Aorta (tissue), 5 donors: ENCODE measurements at regions not wholly inside any gene's neighbourhood (a gene's known extent, or its start where the extent isn't known, plus 50 kb on each side); places are given as distances from the start of the nearest gene placed in this dataset.
A peak's percentile ranks its signal among the peaks of the same experiment; 100 is the strongest.

ENCODE experiments used
- ATAC-seq: fragments of 200-7000 bp; cut with Tn5 transposase; one replicate; pipeline ENCODE4 v1.9.1; 2022; ENCODE audit warnings: moderate library complexity; ENCODE audit not compliant: low FRiP score
- DNase-seq, 2 donors: peaks; one replicate each; pipeline ENCODE4 v3.0.0-alpha.2; 2020
- H3K27ac ChIP-seq, 2 donors: one replicate each; pipeline ENCODE4 v1.5.1; 2013; ENCODE audit warnings: low read length in 2 of 2, mild to moderate bottlenecking in 2 of 2, moderate library complexity in 2 of 2, control low read depth in 1 of 2, inconsistent platforms in 1 of 2, low read depth in 1 of 2
- H3K27me3 ChIP-seq, 2 donors: one replicate each; pipeline ENCODE4 v1.6.1; 2013; ENCODE audit warnings: control low read depth in 1 of 2, low read length in 1 of 2, mild to moderate bottlenecking in 1 of 2, moderate library complexity in 1 of 2; ENCODE audit not compliant: insufficient read depth in 2 of 2, control insufficient read depth in 1 of 2
- H3K36me3 ChIP-seq, 2 donors: one replicate each; pipeline ENCODE4 v1.6.1; 2013; ENCODE audit warnings: control low read depth in 1 of 2, low read length in 1 of 2, mild to moderate bottlenecking in 1 of 2; ENCODE audit not compliant: insufficient read depth in 2 of 2, control insufficient read depth in 1 of 2
- H3K4me1 ChIP-seq, 2 donors: one replicate each; pipeline ENCODE4 v1.6.1; 2013; ENCODE audit warnings: low read length in 2 of 2, control low read depth in 1 of 2, mild to moderate bottlenecking in 1 of 2, moderate library complexity in 1 of 2; ENCODE audit not compliant: insufficient read depth in 2 of 2, control insufficient read depth in 1 of 2
- H3K4me3 ChIP-seq, 2 donors: one replicate each; pipeline ENCODE4 v1.5.1; 2013; ENCODE audit warnings: low read length in 2 of 2, control low read depth in 1 of 2, mild to moderate bottlenecking in 1 of 2
- H3K9me3 ChIP-seq: one replicate; pipeline ENCODE4 v1.6.1; 2013; ENCODE audit warnings: mild to moderate bottlenecking, low read length; ENCODE audit not compliant: control insufficient read depth
- WGBS, 2 donors: extraction: QIAGEN DNeasy Blood & Tissue Kit; methylation state at CpG; one replicate each; pipeline ENCODE4 v1.1.7; 2013; 5-methylcytosine and 5-hydroxymethylcytosine counted together
- intact Hi-C, 2 donors: fragments of 100-400 bp; cut with DNase I; formaldehyde crosslinking; loops; one replicate each; pipeline versions ENCODE4 v1.14.2 to v1.15.0; 2022
- donor health status: healthy with polysubstance abuse.
- donor health status: Bipolar disorder and iron deficiency.
- donor health status: DM: no; HTN: no; CAD: no.
- donor health status: DM: no; HTN: no; CAD: no.
- donor health status: DM: yes; HTN: yes; CAD: no.

DNA sequence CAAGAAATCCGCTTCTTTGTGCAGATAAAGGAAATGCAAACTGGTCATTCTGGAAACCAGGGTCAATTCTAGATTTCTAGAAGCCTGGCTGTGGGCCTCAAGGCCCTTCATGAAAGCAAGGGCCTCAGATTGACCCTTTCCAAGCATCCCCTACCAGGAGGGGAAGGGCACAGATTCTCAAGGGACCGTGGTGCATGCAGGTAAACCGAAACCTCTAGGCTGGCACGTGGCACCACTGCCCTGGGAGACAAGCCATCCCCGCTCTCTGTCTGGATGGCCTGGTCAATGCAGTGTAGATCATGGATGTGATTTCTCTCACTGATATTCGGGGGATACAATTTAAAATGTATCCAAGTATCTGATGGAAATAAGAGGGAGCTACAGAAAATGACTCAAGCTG is 69.4 kb downstream of the TOMM20 start:
- no peak overlapping the region for H3K4me3 ChIP-seq
- no peaks in the 10 kb centered on the region for H3K27me3 ChIP-seq
- H3K4me1 ChIP-seq = no peaks in the 10 kb centered on the region
- no peak for DNase-seq
- no peaks in the 10 kb centered on the region for H3K36me3 ChIP-seq
- intact Hi-C loops = loop anchor here in 1 of 2 donors (5.0 kb wide), 1 partner anchor 47 kb away; no protein-coding TSS in a partner anchor
- 73 to 74% methylated on average over 6 of the region's 6 CpGs for WGBS, 2 donors
- ATAC-seq = no peak
- H3K9me3 ChIP-seq = no peaks in the 10 kb centered on the region
- H3K27ac ChIP-seq = no peak overlapping the region

DNA sequence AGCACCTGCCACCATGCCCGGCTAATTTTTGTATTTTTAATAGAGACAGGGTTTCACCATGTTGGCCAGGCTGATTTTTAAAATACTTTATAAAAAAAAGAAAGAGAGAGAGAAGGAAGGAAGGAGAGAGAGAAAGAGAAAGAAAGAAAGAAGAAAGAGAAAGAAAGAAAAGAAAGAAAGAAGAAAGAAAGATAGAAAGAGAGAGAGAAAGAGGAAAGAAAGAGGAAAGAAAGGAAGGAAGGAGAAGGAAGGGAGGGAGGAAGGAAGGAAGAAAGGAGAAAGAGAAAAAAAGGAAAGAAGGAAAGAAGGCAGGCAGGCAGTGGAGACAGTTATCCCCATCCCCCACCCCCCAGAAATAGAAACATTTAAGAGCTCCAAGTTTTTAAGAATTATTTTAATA is 69.9 kb downstream of the TOMM20 start:
- intact Hi-C loops = loop anchor here in 1 of 2 donors (5.0 kb wide), 1 partner anchor 46 kb away; no protein-coding TSS in a partner anchor
- no peaks in the 10 kb centered on the region for H3K27me3 ChIP-seq
- no peaks in the 10 kb centered on the region for H3K9me3 ChIP-seq
- 0 to 17% methylated on average over 1 of the region's 1 CpG for WGBS, 2 donors
- DNase-seq = no peak
- no peaks in the 10 kb centered on the region for H3K36me3 ChIP-seq
- H3K27ac ChIP-seq = no peak overlapping the region
- ATAC-seq = no peak
- H3K4me3 ChIP-seq = no peak overlapping the region
- H3K4me1 ChIP-seq = no peaks in the 10 kb centered on the region

DNA sequence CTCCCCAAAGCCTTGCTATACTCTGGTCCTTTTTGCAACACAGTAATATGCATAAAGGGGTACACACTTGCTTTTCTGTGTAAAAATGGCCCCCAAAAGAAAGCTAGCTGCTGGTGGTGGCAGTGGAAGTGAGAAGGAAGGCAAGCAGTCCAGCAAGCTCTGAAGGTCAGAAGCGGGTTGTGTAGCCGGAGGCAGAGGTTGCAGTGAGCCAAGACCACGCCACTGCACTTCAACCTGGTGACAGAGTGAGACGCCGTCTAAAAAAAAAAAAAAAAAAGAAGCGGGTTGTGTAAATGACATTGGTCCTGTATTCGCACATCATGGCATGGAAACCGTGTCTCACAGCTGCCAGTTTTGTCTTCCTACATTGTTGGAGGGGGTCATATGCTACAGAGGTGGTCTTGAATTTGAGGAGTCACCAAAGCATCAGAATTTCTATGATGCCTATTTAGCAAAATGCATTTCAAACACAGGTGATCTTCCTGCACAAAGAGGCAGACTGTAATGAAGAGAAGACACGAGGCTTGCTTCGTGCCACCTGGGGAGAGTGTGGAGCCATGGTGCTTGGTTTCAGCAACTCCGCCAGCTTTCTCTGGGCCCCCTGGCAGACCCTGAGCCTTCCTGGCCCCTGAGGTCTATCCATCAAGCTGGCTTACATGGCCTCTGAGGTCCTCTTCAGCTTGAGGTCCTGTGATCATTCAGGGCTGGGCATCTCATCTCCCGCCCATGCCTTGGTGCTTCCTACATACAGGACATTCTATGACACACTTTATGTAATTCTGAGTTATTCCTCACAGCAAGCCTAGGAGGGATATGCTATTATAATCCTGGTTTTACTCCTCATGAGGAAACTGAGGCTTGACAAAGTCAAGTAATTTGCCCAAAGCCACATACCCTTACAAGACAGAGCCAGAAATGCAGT is 71.0 kb downstream of the TOMM20 start:
- no peaks in the 10 kb centered on the region for H3K36me3 ChIP-seq
- 92 to 93% methylated on average over 12 of the region's 12 CpGs for WGBS, 2 donors
- H3K4me1 ChIP-seq = no peaks in the 10 kb centered on the region
- H3K27me3 ChIP-seq = no peaks in the 10 kb centered on the region
- no peaks in the 10 kb centered on the region for H3K9me3 ChIP-seq
- no peak for ATAC-seq
- intact Hi-C loops = loop anchor here in 1 of 2 donors (5.0 kb wide), 1 partner anchor 45 kb away; no protein-coding TSS in a partner anchor
- DNase-seq = no peak
- H3K27ac ChIP-seq = no peak overlapping the region
- H3K4me3 ChIP-seq = no peak overlapping the region

DNA sequence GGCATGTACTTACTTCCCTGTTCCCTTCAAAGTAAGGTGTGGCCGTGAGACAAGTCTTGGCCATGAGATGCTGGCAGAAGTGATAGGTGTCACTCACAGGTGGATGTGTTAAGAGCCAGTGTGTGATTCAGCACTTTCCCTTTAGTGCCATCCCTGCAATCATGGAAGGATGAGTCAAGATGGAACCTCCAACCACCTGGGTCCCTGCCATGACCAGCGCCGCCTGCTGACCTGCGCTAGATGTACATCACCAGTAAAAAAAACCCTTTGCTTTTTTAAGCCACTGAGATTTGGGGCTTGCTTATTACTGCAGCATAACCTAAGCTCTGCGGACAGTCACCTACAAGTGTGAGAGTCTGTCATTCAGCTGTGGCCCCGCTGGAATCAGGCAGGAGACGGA is 71.7 kb downstream of the TOMM20 start:
- no peak for DNase-seq
- Histone ChIP-seq H3K27me3 (no peaks in the 10 kb centered on the region), H3K4me1 (no peaks in the 10 kb centered on the region), H3K36me3 (no peaks in the 10 kb centered on the region), H3K27ac (no peak overlapping the region), H3K4me3 (no peak overlapping the region), H3K9me3 (no peaks in the 10 kb centered on the region)
- ATAC-seq = no peak
- 91 to 97% methylated on average over 7 of the region's 7 CpGs for WGBS, 2 donors
- intact Hi-C loops = loop anchor here in 1 of 2 donors (5.0 kb wide), 1 partner anchor 45 kb away; no protein-coding TSS in a partner anchor

DNA sequence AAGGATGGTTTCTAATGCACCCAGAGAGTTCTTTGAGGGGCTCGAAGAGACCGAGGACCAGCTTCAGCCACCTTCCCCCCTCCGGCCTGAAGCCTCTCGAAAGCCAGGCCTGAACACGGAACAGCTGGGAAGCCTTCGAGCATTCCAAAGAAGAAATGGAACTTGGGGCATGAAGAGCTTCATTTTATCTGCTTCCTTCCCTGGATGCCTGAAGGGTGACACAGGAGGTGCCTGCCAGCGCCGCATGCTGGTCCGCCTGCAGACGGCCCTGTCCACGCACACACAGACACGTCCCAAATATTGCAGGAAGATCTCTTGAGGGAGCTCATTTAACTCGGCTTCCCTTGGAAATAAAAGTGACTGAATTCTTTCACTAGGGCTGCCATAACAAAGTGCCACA is 73.7 kb downstream of the TOMM20 start:
- Histone ChIP-seq H3K4me1 (peaks cover 0 to 2% of the 10 kb centered on the region in 2 donors), H3K27ac (no peak overlapping the region), H3K27me3 (no peaks in the 10 kb centered on the region), H3K4me3 (no peak overlapping the region), H3K9me3 (no peaks in the 10 kb centered on the region), H3K36me3 (no peaks in the 10 kb centered on the region)
- intact Hi-C loops = loop anchor here in 1 of 2 donors (5.0 kb wide), 1 partner anchor 43 kb away; no protein-coding TSS in a partner anchor
- DNase-seq = no peak
- 88 to 90% methylated on average over 13 of the region's 13 CpGs for WGBS, 2 donors
- no peak for ATAC-seq

DNA sequence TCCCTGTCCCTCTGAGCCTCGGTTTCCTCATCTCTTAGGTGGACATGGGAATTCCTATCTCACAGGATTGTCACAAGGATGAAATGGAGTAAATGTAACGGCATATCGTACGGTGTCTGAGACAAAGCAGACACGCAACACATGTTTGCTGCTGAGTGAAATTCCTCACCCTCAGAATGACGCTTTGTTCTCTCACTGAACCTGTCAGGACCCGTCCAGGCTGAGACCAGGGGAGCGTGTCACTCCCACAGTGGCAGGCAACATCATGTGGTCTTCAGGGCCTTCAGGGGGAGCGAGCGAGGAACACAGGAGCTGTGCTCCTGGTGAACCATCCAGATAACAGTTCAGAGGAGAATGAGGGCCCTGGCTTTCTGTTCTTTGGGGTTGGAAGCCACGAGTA is 74.2 kb downstream of the TOMM20 start:
- Histone ChIP-seq H3K4me3 (no peak overlapping the region), H3K36me3 (no peaks in the 10 kb centered on the region), H3K4me1 (peaks cover 0 to 2% of the 10 kb centered on the region in 2 donors), H3K27ac (no peak overlapping the region), H3K27me3 (no peaks in the 10 kb centered on the region), H3K9me3 (no peaks in the 10 kb centered on the region)
- ATAC-seq (no peak), DNase-seq (no peak)
- intact Hi-C loops = no loop called here
- WGBS, 2 donors = 97 to 99% methylated on average over 11 of the region's 11 CpGs

DNA sequence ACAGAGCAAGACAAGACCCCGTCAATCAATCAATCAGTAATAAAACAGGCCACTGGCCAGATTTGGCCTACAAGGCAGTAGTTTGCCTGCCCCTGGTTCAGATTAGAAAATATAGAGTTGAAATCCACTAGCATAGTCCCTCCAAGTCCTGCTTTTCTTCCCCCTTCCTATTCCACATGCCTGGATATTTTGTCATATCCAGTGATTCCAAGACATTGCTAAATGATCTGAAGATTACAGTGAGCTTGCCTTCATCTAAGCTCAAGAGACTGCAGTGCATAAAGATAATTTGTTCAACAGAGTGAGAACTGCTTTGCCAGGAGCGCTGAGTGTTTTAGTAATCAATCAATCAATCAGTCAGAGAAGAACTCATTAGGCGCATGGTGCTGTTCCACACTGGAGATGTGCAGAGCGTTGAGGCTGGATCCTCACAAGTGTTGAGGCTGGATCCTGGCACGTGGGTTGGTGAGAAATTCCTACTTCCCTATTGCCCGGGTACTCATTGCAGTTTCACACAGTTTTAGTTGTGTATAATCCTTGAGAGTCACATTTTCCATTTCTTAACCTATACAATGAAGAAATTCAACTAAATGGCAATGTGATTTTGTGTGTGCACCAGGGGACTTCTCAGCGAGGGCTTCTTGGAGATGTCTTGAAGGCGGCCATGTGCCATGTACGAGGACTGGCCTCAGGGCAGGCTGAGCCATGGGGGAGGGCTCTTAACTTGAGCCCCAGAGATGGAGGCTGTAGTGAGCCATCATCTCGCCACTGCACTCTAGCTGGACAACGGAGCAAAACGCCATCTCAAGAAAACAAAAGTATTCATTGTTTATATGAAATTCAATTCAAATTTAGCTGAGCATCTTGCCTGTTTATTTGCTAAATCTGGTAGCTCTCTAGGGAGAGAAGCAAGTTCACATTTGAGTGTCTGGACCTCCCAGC is 76.3 kb downstream of the TOMM20 start:
- intact Hi-C loops = no loop called here
- H3K27me3 ChIP-seq = no peaks in the 10 kb centered on the region
- WGBS, 2 donors = 80 to 84% methylated on average over 12 of the region's 12 CpGs
- no peaks in the 10 kb centered on the region for H3K36me3 ChIP-seq
- no peaks in the 10 kb centered on the region for H3K9me3 ChIP-seq
- H3K4me3 ChIP-seq = no peak overlapping the region
- peak in 1 of 2 donors; percentile 63 for DNase-seq
- H3K27ac ChIP-seq = peak overlapping the region in 1 of 2 donors; percentile 22
- H3K4me1 ChIP-seq = peaks cover 0 to 2% of the 10 kb centered on the region in 2 donors
- ATAC-seq = no peak

DNA sequence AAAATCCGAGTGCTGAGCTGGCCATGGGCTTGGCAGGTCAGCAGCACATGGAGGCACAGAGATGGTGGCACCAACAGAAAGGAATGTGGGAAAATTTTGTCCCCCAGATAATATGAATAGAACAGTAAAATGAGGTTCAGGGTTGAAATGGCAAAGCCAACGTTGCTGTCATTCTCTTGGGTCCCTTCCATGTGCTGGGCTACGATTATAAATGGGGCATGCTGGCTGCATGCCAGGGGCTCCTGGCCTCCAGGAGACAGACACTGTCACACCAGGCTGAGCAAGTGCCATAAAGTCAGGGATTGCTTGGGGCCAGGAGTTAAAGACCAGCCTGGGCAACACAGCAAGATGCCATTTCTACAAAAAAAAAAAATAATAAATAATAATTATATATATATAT is 77.1 kb downstream of the TOMM20 start:
- peak overlapping the region in 1 of 2 donors; percentile 56 for H3K27ac ChIP-seq
- H3K36me3 ChIP-seq = no peaks in the 10 kb centered on the region
- H3K9me3 ChIP-seq = no peaks in the 10 kb centered on the region
- peaks cover 0 to 2% of the 10 kb centered on the region in 2 donors for H3K4me1 ChIP-seq
- no peak overlapping the region for H3K4me3 ChIP-seq
- WGBS, 2 donors = 6 to 8% methylated on average over 3 of the region's 3 CpGs
- intact Hi-C loops = no loop called here
- H3K27me3 ChIP-seq = no peaks in the 10 kb centered on the region
- DNase-seq = peak; percentile 38 to 78
- no peak for ATAC-seq
